Right lobe of liver (tissue), 4 donors: ENCODE measurements at regions not wholly inside any gene's neighbourhood (a gene's known extent, or its start where the extent isn't known, plus 50 kb on each side); places are given as distances from the start of the nearest gene placed in this dataset.

Source experiments
- POLR2A ChIP-seq: fragments of 450-650 bp; IDR thresholded peaks from one replicate; pipeline ENCODE4 v1.6.1; 2017; ENCODE audit warnings: antibody characterized with exemption, mild to moderate bottlenecking
- TF ChIP-seq, protein P1 (sequence below), 4 donors: fragments of 200-600 bp in 3 of 4; fragments of 450-650 bp in 1 of 4; IDR thresholded peaks; one replicate each; pipeline versions ENCODE4 v1.5.1 to v1.8.0; 2016 to 2022; ENCODE audit warnings: antibody characterized with exemption in 4 of 4, mild to moderate bottlenecking in 2 of 4
- donor health status: DM: no; HTN: no; CAD: no.
- donor health status: DM: no; HTN: no; CAD: no.
- donor health status: DM: no; HTN: yes; CAD: no.

DNA sequence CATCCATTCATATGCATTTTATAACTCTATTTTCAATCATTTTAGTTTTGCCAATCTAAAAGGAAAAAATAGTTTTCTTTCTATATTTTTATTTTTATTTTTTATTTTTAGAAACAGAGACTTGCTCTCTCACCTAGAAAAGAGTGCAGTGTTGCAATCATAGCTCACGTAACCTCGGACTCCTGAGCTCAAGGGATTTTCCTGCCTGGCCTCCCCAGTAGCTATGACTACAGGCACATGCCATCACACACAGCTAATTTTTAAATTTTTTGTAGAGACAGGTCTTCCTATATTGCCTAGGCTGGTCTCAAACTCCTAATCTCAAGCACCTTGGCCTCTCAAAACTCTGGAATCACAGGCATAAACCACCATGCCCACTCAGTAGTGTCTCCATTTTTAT lies 125.5 kb upstream of the XIRP2 start:
- TF ChIP-seq, protein P1, sequence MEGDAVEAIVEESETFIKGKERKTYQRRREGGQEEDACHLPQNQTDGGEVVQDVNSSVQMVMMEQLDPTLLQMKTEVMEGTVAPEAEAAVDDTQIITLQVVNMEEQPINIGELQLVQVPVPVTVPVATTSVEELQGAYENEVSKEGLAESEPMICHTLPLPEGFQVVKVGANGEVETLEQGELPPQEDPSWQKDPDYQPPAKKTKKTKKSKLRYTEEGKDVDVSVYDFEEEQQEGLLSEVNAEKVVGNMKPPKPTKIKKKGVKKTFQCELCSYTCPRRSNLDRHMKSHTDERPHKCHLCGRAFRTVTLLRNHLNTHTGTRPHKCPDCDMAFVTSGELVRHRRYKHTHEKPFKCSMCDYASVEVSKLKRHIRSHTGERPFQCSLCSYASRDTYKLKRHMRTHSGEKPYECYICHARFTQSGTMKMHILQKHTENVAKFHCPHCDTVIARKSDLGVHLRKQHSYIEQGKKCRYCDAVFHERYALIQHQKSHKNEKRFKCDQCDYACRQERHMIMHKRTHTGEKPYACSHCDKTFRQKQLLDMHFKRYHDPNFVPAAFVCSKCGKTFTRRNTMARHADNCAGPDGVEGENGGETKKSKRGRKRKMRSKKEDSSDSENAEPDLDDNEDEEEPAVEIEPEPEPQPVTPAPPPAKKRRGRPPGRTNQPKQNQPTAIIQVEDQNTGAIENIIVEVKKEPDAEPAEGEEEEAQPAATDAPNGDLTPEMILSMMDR (IDR thresholded peaks at IDR 0.05), result no peak
- no peak for TF ChIP-seq POLR2A
